GF-D8 (cell line): ENCODE measurements at regions not wholly inside any gene's neighbourhood (a gene's known extent, or its start where the extent isn't known, plus 50 kb on each side); places are given as distances from the start of the nearest gene placed in this dataset.

Experiments used
- DNase-seq: peaks from one replicate; lab custom pipeline; 2025; lab: John Stamatoyannopoulos, UW

DNA sequence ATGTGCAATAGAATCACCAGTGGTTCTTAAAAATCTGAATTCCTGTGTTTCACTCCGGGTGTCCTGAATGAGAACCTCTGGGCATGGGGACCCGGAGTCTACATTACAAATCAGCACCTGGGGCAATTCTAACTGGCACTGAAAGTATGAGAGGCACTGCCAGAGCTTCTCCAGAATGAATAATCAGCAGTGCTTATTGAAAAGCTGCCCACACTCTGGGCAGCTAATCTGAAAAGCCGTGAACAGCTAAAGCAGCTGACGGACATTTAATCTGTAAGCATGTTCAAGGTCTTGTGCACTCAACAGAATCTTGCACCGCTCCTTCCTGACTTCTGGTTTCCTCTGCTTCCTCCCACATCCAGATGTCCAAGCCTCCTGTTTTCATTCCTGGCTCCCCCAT, 113.3 kb upstream of the KIF5B start:
- DNase-seq = no peak

DNA sequence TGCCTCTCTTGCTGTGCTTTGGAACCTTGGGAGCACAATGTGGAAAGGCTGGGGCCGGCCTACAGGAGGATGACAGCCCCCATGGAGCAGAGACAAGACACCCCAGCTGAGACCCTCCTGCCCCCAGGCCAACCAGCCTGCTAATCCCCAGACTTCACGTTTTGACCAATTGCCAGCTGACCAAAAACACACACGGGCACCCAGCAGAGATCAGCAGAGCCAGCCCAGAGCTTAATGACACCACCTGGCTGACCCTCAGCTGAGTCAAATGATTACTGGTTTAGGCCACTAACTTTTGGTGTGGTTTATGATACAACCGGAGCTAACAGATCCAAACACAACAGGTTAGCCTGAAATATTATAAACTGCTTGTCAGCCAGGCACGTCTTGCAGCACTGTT, 111.2 kb upstream of the KIF5B start:
- no peak for DNase-seq

- DNase-seq = no peak
Observed at GRCh38 chr10:32166365-32166764, 110.1 kb upstream of the KIF5B start.

- DNase-seq = no peak
Observed at GRCh38 chr10:32163762-32164148, 107.5 kb upstream of the KIF5B start.

DNA sequence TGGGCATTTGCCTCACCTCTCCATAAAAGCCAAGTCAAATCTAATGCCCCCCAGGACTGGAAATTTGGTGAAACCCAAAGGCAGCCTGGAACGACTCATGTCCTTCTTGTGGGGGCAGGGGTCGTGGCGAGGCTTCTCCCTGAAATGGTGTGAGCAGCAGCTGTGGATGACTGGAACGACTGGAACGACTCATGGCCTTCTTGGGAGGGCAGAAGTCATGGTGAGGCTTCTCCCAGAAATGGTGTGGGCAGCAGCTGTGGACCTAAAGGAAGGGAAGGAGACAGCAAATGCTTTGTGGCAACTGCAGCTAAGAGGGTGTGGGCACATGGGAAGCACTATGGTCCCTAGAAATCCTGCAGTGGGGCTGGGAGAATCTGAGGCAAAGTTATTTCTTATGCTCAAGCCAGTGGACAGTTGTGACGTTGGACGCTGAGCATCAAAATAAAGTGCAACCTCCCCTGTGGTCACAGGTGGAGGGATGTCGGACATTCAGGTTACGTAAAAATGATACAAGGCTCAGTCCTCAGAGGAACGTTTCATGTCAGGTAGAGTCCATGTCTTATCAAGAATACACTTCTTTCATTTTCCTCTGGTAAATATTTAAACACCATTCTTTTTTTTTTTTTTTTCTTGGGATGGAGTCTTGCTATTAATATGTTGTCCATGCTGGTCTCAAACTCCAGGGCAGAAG, 107.0 kb upstream of the KIF5B start:
- DNase-seq = no peak

DNA sequence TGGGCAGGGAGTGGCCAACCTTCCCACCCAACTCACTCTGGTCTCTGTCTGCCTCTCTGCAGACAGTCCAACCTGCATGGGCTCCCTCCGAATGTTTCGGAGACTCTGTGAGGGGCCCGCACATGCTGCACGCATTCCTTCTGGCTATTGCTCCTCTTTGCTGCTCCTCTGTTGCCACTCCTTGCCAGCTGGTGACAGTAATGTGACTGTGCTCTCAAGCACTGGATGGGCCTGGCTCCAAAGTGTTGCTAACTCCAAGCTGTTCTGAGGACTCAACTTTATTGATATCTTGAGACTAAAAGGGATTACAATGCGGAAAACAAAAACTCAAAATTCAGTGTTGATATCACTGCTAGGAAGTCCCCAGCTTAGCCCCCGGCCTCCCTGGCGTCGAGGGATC, 105.4 kb upstream of the KIF5B start:
- no peak for DNase-seq

DNA sequence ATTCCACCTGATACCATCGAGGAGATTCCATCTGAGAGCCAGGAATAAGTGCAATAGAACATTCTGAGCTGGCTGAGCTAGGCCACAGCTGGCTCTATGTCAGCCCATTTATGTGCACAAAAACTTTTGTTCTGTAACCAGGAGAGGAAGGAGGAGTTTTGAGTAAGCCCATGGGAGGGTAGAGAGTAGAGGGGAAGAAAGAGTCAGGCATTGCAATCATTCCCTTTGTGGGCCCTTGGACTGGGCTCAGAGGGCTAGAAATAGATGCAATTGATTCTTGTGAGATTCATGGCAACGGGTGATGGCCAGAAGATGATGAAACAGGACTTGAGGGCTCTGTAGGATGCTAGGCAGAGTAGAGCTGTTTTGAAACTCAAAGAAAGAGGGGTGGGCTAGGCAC, 104.6 kb upstream of the KIF5B start:
- no peak for DNase-seq

DNA sequence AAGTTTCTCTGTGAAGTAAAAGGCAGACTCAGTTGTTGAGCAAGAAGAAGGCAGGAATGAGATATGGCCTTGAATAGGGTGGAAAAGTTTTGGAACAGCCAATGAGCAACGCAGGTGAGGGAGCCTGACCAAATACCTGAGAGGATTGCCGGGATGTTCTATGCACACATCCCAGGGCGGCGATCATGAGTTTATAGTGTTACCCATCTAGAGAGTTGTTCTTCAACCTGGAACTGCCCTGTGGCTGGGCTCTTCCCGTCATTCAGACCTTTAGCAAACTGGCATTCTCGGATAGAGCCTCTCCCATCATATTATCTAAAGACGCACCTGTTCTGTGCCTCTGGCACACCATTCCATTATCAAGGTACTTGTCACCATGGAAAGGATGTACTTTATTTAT, 103.0 kb upstream of the KIF5B start:
- no peak for DNase-seq

GRCh38 chr10:32156031-32156495, 99.8 kb upstream of the KIF5B start:
- DNase-seq = no peak

- DNase-seq = no peak
Observed at GRCh38 chr10:32155075-32155516, 98.9 kb upstream of the KIF5B start.

DNA sequence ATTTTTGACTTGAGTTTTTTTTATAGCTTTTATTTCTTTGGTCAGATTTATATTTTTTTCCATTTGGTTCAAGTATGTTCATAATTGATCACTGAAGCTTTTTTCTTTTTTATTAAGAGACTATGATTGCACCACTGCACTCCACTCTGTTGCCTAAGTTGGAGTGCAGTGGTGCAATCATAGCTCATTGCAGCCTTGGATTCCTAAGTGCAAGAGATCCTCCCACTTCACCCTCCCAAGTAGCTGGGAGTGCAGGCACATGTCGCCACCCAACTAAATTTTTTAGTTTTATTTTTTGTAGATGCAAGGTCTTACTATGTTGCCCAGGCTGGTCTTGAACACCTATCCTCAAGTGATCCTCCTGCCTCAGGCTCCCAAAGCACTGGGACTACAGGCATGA, 97.7 kb upstream of the KIF5B start:
- DNase-seq = no peak

GRCh38 chr10:32153252-32153651, 97.0 kb upstream of the KIF5B start:
- DNase-seq = no peak

- DNase-seq = no peak
Observed at GRCh38 chr10:32151871-32152270, 95.6 kb upstream of the KIF5B start.

DNA sequence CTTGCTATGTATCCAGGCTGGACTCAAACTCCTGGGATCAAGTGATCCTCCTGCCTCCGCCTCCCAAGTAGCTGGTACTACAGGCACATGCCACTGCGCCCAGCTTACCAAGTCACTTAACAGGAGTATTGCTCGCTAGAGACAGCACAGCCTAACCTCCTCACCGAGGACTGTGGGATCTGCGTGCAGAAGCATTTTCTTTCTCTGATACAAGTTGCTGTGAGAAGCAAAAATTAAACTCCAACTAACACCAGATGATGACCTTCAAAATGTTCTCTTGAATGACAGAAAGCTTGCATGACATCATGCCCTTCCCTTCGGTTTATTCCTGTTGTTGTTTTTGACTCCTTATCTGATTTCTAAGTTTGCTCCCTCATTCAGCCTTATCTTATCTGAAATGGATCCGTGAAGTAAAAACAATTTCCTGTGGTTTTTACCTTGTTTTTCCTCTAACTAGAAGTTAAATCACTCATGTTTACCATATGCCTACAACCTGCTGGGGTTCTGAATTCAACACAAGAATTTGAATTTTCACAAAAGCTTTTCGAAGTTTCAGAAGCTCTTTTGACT, 94.4 kb upstream of the KIF5B start:
- no peak for DNase-seq

DNA sequence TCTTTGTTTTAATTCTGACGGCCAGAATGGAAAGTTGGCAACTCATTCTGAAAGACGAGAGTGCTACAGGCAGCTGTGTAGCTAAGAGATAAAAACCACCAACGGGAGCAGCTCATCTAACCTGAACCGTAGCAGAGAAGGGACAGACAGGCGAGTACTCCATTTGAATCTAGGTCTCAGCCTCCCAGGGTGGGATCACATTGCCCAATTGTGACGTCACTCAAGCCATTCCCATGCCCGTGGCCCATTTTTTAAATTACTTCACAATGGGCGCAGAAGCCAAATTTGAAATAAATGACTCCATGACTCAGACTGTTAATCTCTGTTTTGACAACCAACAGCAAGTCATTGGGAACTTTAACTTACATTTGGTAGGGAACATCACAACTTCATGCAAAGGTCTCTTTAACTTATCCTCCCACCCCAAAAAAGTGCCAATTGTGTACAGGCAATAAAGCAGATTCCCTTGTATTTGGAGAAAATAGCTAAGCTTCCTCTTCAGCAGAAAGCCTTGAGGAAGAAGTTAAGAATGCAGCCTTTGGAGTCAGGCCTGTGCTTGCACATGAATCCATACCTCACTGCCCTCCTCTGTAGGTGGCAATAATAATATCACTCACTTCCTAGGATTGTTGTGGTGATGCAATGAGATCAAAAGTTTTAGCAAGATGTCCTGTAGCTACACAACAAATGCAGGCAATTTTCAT, 93.2 kb upstream of the KIF5B start:
- no peak for DNase-seq

GRCh38 chr10:32148864-32149251, 92.6 kb upstream of the KIF5B start:
- no peak for DNase-seq

DNA sequence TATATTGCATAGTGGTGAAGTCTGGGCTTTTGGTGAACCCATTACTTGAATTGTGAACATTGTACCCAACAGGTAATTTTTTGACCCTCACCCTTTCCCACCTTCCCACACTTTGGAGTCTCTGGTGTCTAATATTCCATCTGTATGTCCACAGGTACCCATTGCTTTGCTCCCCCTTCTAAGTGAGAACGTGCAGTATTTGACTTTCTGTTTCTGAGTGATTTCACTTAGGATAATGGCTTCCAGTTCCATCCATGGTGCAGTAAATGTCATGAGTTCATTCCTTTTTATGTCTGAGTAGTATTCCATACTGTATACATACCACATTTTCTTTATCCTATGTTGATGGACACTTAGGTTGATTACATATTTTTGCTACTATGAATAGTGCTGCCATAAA, 91.5 kb upstream of the KIF5B start:
- no peak for DNase-seq

- DNase-seq = no peak
Observed at GRCh38 chr10:32146166-32146565, 89.9 kb upstream of the KIF5B start.

DNA sequence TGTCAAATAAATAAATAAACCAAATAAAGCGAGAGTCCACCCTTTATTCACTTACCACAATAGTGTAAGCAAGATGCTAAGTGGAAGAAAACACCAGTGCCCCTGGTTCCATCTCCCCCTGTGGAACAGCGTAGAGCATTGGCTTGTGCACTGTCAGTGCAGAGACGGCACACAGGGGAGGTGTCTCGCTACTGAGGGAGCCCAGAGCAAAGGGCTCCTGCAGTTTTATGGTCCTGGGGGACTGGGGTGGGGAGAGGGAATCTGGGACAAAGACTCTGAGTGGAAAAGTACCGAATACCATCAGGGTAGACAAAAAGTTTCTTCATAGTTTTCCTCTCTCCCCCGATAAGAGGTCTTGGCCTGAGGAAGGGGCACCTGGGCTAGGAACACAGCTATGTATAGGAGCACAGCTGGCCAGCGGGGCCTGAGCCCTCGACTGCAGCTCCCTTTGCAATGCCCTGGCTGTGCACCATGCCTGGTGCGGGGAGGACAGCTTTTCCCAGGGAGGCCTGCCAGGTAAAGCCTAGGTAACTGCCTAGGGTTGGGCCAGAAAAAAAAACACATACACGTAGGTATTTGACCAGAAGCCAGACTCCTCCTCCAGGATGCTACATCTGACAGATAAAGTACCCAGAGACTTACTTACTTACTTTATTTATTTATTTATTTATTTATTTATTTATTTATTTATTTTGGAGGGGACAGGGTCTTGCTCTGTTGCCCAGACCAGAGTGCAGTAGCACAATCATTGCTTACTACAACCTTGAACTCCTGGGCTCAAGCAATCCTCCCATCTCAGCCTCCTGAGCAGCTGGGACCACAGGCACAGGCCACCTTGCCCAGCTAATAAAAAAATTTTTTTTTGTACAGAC, 88.8 kb upstream of the KIF5B start:
- no peak for DNase-seq

GRCh38 chr10:32143302-32143847, 87.2 kb upstream of the KIF5B start:
- DNase-seq = no peak

DNA sequence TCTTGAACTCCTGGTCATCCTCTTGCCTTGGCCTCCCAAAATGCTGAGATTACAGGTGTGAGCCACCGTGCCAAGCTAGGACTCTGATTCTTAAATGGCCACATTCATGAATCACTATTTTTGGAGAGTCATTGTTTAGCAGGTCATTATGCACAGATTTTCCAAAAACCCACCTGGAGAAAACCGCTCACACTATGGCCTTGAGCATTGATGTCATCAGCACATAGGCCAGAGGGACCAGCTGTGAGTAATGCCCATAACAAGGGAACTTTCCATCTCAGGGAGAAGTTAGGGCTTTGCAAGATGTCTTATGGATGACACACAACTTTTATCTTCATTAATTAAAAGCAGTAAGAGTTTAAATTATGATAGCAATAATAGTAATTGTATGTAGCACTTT, 86.4 kb upstream of the KIF5B start:
- DNase-seq = no peak
